Muscle of arm (tissue), 1 donor: ENCODE measurements at regions not wholly inside any gene's neighbourhood (a gene's known extent, or its start where the extent isn't known, plus 50 kb on each side); places are given as distances from the start of the nearest gene placed in this dataset.

ENCODE experiments used
- DNase-seq: peaks from one replicate; pipeline ENCODE4 v3.0.0-alpha.2; 2013

DNA sequence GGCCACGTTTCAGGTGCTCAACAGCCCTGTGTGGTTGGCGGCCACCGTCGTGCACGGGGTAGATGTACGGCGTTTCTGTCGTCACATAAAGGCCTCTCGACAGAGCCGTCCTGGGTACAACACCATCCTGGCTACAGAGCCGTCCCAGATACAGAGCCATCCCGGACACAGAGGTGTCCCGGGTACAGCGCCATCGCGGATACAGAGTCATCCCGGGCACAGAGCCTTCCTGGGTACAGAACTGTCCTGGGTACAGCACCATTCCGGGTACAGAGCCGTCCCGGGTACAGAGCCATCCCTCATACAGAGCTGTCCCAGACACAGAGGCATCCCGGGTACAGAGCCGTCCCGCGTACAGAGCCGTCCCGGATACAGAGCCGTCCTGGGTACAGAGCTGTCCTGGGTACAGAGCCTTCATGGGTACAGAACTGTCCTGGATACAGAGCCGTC, 222.7 kb upstream of the SOX1 start:
- DNase-seq: no peak

- DNase-seq: no peak
These were observed 222.3 kb upstream of the SOX1 start for GRCh38 chr13:111844682-111845081.

- no peak for DNase-seq
These were observed 221.2 kb upstream of the SOX1 start for GRCh38 chr13:111845621-111846351.

DNA sequence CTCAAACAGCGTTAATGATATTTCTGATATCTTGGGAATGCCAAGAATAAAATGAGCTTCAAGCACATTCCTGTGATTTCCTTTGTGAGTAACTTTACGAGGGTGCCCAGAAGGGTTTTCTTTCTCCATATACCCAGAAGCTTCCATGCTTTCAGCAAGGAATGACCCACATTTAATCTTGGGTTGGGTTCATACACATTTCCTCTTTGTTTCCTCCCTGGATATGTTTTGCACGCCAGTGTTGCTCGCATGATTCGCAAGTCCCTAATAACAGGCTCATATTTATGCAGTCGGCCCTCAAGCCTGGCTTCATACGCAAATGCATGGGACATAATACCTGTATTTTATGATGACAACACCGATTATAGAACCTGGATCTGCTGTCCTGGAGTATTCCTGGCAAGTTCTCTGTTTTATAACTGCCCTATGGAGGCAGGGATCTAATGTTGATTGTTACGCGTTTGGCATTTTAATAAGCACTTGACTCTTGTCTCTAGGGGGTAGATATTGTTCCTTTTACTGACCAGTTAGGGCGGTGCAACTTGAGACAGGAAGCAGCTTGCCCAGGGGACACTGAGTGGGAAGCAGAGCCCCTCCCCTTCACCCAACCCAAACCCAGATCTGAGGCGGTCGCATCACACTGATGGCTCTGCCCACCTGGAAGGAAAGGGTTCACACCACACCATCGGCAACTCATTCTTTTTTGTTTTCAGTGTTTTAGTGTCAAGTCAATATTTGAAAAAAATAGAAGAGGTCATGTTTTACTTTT, 220.4 kb upstream of the SOX1 start:
- DNase-seq: no peak

DNA sequence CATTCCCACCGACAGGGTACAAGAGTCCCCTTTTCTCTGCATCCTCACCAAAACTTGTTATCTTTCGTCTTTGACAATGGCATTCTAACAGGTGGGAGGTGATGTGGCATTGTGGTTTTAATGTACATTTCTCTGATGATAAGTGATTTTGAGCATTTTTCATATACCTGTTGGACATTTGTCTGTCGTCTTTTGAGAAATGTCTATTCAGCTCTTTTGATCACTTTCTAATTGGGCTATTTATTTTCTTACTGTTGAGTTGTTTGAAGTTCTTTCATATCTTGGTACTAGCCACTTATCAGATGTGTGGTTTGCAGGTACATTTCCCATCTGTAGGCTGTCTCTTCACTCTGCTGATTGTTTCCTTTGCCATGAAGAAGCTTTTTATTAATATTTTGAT, 219.0 kb upstream of the SOX1 start:
- DNase-seq: no peak

DNA sequence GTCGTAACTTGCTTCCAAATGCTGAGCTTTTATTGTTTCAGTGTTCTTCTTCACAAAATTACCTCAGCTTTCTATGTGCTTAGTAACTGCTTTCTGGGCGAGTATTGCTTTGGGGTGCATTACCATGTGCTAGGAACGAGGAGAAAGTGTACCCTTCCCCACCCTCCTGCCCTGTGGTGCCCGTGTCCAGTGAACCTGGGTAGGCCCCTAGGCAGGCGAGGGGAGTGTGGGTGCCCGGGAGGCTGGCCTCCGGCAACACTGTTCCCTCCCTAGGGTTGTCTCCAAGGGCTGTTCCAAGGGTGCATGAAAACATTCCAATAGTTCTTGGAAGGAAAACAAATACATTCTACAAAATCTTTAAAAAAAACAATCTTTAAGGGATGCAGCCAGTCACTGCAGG, 216.5 kb upstream of the SOX1 start:
- DNase-seq: no peak

- no peak for DNase-seq
These were observed 216.0 kb upstream of the SOX1 start for GRCh38 chr13:111850976-111851375.

DNA sequence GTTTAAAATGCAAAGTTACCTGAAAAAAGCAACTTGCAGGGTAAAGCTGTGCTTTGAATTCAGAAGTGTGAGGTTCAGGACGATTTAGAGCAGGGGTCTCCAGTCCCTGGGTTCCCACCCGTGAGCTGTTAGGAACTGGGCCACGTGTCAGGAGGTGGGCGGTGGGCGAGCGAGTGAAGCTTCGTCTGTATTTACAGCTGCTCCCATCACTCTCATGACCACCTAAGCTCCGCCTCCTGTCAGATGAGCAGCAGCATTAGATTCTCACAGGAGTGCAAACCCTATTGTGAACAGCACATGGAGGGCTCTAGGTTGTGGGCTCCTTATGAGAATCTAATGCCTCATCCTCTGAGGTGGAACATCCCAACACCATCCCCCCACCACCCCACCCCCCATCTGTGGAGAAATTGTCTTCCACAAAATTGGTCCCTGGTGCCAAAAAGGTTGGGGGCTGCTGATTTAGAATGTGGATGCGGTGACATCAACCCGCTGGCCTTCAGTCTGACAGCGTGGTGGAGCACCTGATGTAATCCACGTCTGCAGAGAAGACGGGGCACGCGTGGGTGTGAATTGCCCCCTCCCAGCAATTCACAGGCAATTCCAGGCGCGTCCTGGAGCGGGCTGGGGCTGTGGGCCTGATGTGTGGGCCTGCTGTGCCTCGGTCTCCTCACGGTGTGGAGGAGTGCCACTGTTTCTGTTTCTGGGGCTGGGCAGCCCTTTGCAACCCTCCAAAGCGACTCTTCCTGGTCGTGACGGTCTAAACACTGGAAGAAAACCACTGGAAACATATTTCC, 214.0 kb upstream of the SOX1 start:
- no peak for DNase-seq

GRCh38 chr13:111853721-111854120, 213.2 kb upstream of the SOX1 start:
- no peak for DNase-seq

DNA sequence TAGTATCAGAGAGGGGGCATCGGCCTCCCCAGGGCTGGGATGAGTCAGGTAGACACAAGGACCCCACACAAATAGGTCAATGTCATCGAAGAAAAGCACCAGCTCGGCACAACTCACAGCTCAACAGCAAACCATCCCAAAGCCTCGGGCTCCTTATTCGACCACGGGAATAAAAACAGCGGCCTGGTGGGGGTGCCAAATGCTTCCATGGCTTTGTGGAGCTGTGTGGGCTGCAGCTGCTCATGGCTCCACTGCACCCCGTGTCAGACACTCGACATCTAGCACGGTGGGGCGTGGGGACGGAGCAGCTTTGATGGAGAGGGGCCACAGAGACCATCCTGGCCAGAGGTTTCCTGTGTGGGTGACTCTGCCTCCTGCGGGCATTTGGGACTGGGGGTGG, 212.5 kb upstream of the SOX1 start:
- no peak for DNase-seq

DNA sequence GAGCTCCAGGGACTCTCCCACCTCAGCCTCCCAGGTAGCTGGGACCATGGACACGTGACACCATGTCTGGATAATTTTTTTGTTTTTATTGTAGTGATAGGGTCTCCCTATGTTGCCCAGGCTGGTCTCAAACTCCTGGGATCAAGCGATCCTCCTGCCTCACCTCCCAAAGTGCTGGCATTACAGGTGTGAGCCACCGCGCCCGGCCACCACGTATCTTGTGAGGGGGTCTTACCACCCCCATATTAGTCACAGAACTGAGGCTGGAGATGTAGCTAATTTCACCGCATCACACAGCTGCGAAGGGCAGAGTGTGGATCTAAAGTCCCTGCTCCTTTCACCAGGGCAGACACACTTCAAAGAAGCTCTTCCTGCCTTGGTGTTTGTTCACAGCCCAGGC, 211.8 kb upstream of the SOX1 start:
- no peak for DNase-seq

DNA sequence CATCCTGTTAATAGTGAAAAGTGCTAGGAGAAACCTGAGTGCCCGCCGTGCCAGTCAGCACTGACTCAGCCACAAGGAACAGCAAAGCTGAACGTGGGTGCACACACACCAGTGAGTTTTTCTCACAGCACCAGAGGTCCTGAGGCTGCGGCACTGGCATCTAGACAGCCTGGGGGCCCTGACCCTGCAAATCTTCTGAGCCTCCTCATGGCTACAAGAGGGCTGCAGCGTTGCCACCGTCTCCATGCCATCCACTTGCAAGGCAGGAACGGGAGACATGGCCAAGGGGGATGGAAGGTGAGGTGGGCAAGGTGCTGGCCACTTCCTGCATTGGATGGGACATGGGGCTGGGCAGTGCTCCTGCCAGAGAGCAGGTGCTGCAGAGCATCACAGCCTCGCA, 211.2 kb upstream of the SOX1 start:
- DNase-seq: no peak

- no peak for DNase-seq
These were observed 210.4 kb upstream of the SOX1 start for GRCh38 chr13:111856571-111856970.

GRCh38 chr13:111857336-111857735, 209.6 kb upstream of the SOX1 start:
- no peak for DNase-seq

- DNase-seq: no peak
These were observed 208.9 kb upstream of the SOX1 start for GRCh38 chr13:111857846-111858560.

DNA sequence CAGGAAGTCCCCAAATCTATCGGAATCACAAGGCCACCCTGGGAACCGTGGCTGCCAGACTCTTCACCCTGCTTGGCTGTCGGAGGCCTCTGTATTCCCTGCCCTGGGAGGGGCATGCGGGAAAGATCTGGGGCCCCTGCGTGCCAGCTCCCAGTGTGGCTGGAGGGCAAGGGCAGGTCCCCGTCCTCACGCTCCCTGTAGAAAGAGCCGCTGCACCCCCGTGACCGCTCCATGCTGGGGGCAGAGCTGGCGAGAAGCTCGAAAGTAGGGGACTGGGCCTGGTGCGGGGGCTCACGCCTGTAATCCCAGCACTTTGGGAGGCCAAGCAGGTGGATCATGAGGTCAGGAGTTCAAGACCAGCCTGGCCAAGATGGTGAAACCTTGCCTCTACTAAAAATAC, 208.4 kb upstream of the SOX1 start:
- DNase-seq: no peak

- DNase-seq: no peak
These were observed 207.4 kb upstream of the SOX1 start for GRCh38 chr13:111859354-111860230.

GRCh38 chr13:111860231-111860552, 206.8 kb upstream of the SOX1 start:
- no peak for DNase-seq

DNA sequence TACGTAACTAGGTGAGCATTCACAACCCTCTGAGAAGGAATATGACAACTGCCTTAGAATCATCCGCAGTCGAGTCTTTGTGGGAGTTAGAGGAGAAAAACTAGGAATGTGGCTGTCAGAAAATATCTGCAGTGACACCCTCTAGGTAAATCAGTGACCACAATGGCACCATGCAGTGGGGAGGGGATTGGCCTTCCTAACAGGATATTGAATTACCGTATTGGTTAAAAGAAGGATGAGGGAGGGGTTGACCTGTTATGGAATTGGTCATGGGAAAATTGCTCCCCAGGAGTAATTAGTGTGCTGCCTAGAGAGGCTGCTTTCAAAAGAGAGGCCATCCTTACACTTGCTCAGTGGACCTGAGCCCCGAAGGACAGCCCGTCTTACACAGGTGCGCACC, 205.6 kb upstream of the SOX1 start:
- no peak for DNase-seq

DNA sequence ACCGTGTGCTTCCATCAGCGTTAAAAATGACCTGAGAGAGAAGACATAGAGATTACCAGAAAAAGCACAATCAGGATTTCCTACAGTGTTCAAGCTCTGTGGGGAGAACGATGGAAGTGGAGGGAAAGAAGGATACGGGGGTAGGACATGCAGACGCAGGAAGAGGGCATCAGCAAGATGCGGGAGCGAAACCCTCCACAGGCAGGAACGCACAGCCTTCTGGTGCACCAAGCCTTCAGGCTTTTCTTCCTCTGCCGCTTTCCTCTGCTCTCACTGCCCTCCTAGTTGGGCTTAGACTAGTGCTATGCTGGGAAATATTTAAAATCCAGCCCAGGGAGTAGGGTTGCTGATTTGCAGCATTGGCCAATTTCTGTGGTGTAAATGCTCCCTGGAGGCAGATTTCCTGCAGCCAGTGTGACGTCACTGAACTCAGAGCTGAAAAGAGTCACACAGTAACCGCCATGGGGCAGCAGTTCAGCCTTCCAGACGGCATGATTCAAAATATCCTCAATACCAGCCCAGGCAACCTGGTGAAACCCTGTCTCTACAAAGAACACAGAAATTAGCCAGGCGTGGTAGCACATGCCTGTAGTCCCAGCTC, 205.1 kb upstream of the SOX1 start:
- no peak for DNase-seq
